SK-N-SH treated with all-trans-retinoic acid at 6 μM for 48 hours (cell line): ENCODE measurements at regions not wholly inside any gene's neighbourhood (a gene's known extent, or its start where the extent isn't known, plus 50 kb on each side); places are given as distances from the start of the nearest gene placed in this dataset.
"Not testable (repeated sequence)": the region's sequence is repeated elsewhere in the genome, so short reads cannot be mapped to it uniquely, and the experiment has no call there.

ENCODE experiments used
- ARNTL ChIP-seq: fragments of 450-650 bp; formaldehyde crosslinking; IDR thresholded peaks from 2 replicates; pipeline ENCODE4 v1.5.0; 2020; ENCODE audit warnings: low read depth, mild to moderate bottlenecking, moderate library complexity, borderline replicate concordance
- BACH2 ChIP-seq: fragments of 250-450 bp; sonication (Bioruptor Pico); IDR thresholded peaks from 2 replicates; pipeline ENCODE4 v1.9.0; 2021; ENCODE audit warnings: mild to moderate bottlenecking, borderline replicate concordance
- GLIS3 ChIP-seq: fragments of 250-450 bp; sonication (Bioruptor Pico); IDR thresholded peaks from 2 replicates; pipeline ENCODE4 v1.5.0; 2020; ENCODE audit warnings: mild to moderate bottlenecking, moderate library complexity
- ISL1 ChIP-seq: fragments of 250-450 bp; sonication (Bioruptor Pico); IDR thresholded peaks from 2 replicates; pipeline ENCODE4 v2.1.2; 2022; ENCODE audit warnings: mild to moderate bottlenecking, moderate library complexity
- PPARA ChIP-seq: fragments of 250-450 bp; sonication (Bioruptor Pico); IDR thresholded peaks from 2 replicates; pipeline ENCODE4 v1.5.0; 2020; ENCODE audit warnings: mild to moderate bottlenecking, borderline replicate concordance
- RARB ChIP-seq: fragments of 250-450 bp; sonication (Bioruptor Pico); IDR thresholded peaks from 2 replicates; pipeline ENCODE4 v1.8.0; 2021; ENCODE audit warnings: mild to moderate bottlenecking, moderate library complexity
- TCF4 ChIP-seq: fragments of 250-450 bp; sonication (Bioruptor Pico); IDR thresholded peaks from 2 replicates; pipeline ENCODE4 v1.8.0; 2021; ENCODE audit warnings: mild to moderate bottlenecking, moderate library complexity, borderline replicate concordance
- TSHZ2 ChIP-seq: fragments of 250-450 bp; sonication (Bioruptor Pico); IDR thresholded peaks from 2 replicates; pipeline ENCODE4 v1.5.0; 2020; ENCODE audit warnings: mild to moderate bottlenecking, moderate library complexity
- ZFP30 ChIP-seq: fragments of 450-650 bp; formaldehyde crosslinking; IDR thresholded peaks from 2 replicates; pipeline ENCODE4 v1.5.0; 2022; ENCODE audit warnings: mild to moderate bottlenecking, moderate library complexity
- TF ChIP-seq, protein P1 (sequence below): fragments of 250-450 bp; sonication (Bioruptor Pico); IDR thresholded peaks from 2 replicates; pipeline ENCODE4 v1.8.0; 2020; ENCODE audit warnings: mild to moderate bottlenecking, moderate library complexity, borderline replicate concordance

- not testable (repeated sequence) for TF ChIP-seq ISL1 (CRISPR knock-in tag); PPARA (CRISPR knock-in tag); BACH2; ZFP30; ARNTL (CRISPR knock-in tag); TCF4 (CRISPR knock-in tag); RARB (CRISPR knock-in tag); TSHZ2 (CRISPR knock-in tag); GLIS3
- TF ChIP-seq, protein P1, sequence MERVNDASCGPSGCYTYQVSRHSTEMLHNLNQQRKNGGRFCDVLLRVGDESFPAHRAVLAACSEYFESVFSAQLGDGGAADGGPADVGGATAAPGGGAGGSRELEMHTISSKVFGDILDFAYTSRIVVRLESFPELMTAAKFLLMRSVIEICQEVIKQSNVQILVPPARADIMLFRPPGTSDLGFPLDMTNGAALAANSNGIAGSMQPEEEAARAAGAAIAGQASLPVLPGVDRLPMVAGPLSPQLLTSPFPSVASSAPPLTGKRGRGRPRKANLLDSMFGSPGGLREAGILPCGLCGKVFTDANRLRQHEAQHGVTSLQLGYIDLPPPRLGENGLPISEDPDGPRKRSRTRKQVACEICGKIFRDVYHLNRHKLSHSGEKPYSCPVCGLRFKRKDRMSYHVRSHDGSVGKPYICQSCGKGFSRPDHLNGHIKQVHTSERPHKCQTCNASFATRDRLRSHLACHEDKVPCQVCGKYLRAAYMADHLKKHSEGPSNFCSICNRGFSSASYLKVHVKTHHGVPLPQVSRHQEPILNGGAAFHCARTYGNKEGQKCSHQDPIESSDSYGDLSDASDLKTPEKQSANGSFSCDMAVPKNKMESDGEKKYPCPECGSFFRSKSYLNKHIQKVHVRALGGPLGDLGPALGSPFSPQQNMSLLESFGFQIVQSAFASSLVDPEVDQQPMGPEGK (CRISPR knock-in tag), result not testable (repeated sequence)
Measured at GRCh38 chr10:7104379-7104778, 306.5 kb downstream of the SFMBT2 start.
